Ishikawa (cell line): ENCODE measurements at regions not wholly inside any gene's neighbourhood (a gene's known extent, or its start where the extent isn't known, plus 50 kb on each side); places are given as distances from the start of the nearest gene placed in this dataset.

Source experiments
- CEBPB ChIP-seq: IDR thresholded peaks from 2 replicates; pipeline ENCODE4 v1.6.1; 2012
- CREB1 ChIP-seq: IDR thresholded peaks from 2 replicates; pipeline ENCODE4 v1.6.1; 2012; ENCODE audit warnings: low read depth
- EGR1 ChIP-seq: IDR thresholded peaks from 2 replicates; pipeline ENCODE4 v1.6.1; 2012
- EP300 ChIP-seq: IDR thresholded peaks from 2 replicates; pipeline ENCODE4 v1.6.1; 2012; ENCODE audit warnings: borderline replicate concordance
- FOXM1 ChIP-seq: IDR thresholded peaks from 2 replicates; pipeline ENCODE4 v1.6.1; 2012; ENCODE audit warnings: low read depth, borderline replicate concordance
- MAX ChIP-seq: IDR thresholded peaks from 2 replicates; pipeline ENCODE4 v1.6.1; 2012
- NFIC ChIP-seq: IDR thresholded peaks from 2 replicates; pipeline ENCODE4 v1.6.1; 2012
- RAD21 ChIP-seq: IDR thresholded peaks from 2 replicates; pipeline ENCODE4 v1.6.1; 2012; ENCODE audit warnings: low read depth
- REST ChIP-seq: IDR thresholded peaks from 2 replicates; pipeline ENCODE4 v1.6.1; 2012; ENCODE audit warnings: low read depth, mild to moderate bottlenecking
- TAF1 ChIP-seq: IDR thresholded peaks from 2 replicates; pipeline ENCODE4 v1.6.1; 2012; ENCODE audit warnings: low read depth, mild to moderate bottlenecking
- TCF12 ChIP-seq: IDR thresholded peaks from 2 replicates; pipeline ENCODE4 v1.6.1; 2012; ENCODE audit warnings: low read depth
- TEAD4 ChIP-seq: IDR thresholded peaks from 2 replicates; pipeline ENCODE4 v1.6.1; 2012
- USF1 ChIP-seq: IDR thresholded peaks from 2 replicates; pipeline ENCODE4 v1.6.1; 2012
- YY1 ChIP-seq: IDR thresholded peaks from 2 replicates; pipeline ENCODE4 v1.6.1; 2012; ENCODE audit warnings: low read depth
- ZBTB7A ChIP-seq: IDR thresholded peaks from 2 replicates; pipeline ENCODE4 v1.6.1; 2012; ENCODE audit warnings: low read depth

GRCh38 chr7:25353732-25354131 is 125.4 kb upstream of the NPVF start:
- TF ChIP-seq YY1 (no peak), ZBTB7A (no peak), TCF12 (no peak), TAF1 (no peak), NFIC (no peak), FOXM1 (no peak), CEBPB (no peak), REST (no peak), RAD21 (no peak), CREB1 (no peak), EGR1 (no peak), EP300 (no peak)

- TF ChIP-seq YY1 (no peak), REST (no peak), MAX (no peak), ZBTB7A (no peak), EGR1 (no peak), TAF1 (no peak), TEAD4 (no peak), EP300 (no peak), CREB1 (no peak), USF1 (no peak), NFIC (no peak), RAD21 (no peak), CEBPB (no peak), FOXM1 (no peak), TCF12 (no peak)
Measured at GRCh38 chr7:25356534-25357151, 128.4 kb upstream of the NPVF start.

- no peak for TF ChIP-seq FOXM1
- TF ChIP-seq TAF1: no peak
Measured at GRCh38 chr7:25358926-25359325, 130.6 kb upstream of the NPVF start.

GRCh38 chr7:25359471-25360059 is 131.3 kb upstream of the NPVF start:
- no peak for TF ChIP-seq MAX
- no peak for TF ChIP-seq TCF12
- TF ChIP-seq TAF1: no peak
- no peak for TF ChIP-seq RAD21
- TF ChIP-seq USF1: no peak

GRCh38 chr7:25360451-25360850 is 132.2 kb upstream of the NPVF start:
- TF ChIP-seq FOXM1: no peak
- no peak for TF ChIP-seq USF1

- TF ChIP-seq NFIC: no peak
- TF ChIP-seq REST: no peak
- no peak for TF ChIP-seq MAX
Measured at GRCh38 chr7:25361387-25361786, 133.1 kb upstream of the NPVF start.
